ENCODE measurements at regions not wholly inside any gene's neighbourhood (a gene's known extent, or its start where the extent isn't known, plus 50 kb on each side); places are given as distances from the start of the nearest gene placed in this dataset.
"Not testable (repeated sequence)": the region's sequence is repeated elsewhere in the genome, so short reads cannot be mapped to it uniquely, and the experiment has no call there.

GRCh38 chr9:30937106-30937505 lies 1447.3 kb upstream of the ACO1 start:
- Histone ChIP-seq H3K4me3 (no peak overlapping the region), H3K36me3 (replicated peaks) (no peaks in the 10 kb centered on the region), H3K4me1 (no peaks in the 10 kb centered on the region), H3K9me3 (no peaks in the 10 kb centered on the region), H3K27me3 (ENCODE audit: low read depth) (no peaks in the 10 kb centered on the region)
- in situ Hi-C loops (cut with MboI; ENCODE audit: low sequenced_read_pairs), result no loop called here
- no peak for DNase-seq (ENCODE audit: low spot score in 2 of 2)

DNA sequence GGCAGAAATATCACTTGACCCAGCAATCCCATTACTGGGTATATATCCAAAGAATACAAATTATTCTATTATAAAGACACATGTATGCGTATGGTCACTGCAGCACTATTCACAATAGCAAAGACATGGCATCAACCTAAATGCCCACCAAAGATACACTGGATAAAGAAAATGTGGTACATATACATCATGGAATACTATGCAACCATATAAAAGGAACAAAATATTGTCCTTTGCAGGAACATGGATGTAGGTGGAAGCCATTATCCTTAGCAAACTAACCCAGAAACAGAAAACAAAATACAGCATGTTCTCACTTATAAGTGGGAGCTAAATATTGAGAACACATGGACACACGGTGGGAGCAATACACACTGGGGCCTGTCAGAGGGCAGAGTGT lies 1441.6 kb upstream of the ACO1 start:
- DNase-seq (ENCODE audit: low spot score in 2 of 2); H3K9me3 ChIP-seq; H3K4me3 ChIP-seq; in situ Hi-C loops (cut with MboI; ENCODE audit: low sequenced_read_pairs); H3K36me3 ChIP-seq (replicated peaks); H3K27me3 ChIP-seq (ENCODE audit: low read depth); H3K4me1 ChIP-seq: not testable (repeated sequence)

- DNase-seq (ENCODE audit: low spot score in 2 of 2), result no peak
- no peaks in the 10 kb centered on the region for H3K4me1 ChIP-seq
These were observed 1440.8 kb upstream of the ACO1 start for GRCh38 chr9:30943446-30944224.

GRCh38 chr9:30944225-30944569 lies 1440.2 kb upstream of the ACO1 start:
- in situ Hi-C loops (cut with MboI; ENCODE audit: low sequenced_read_pairs), result no loop called here
- Histone ChIP-seq H3K4me1 (no peaks in the 10 kb centered on the region), H3K9me3 (no peaks in the 10 kb centered on the region; the same call in 1 of the 2 replicates), H3K27me3 (ENCODE audit: low read depth) (no peaks in the 10 kb centered on the region), H3K4me3 (no peak overlapping the region), H3K36me3 (replicated peaks) (no peaks in the 10 kb centered on the region)
- DNase-seq (ENCODE audit: low spot score in 2 of 2), result no peak

More at GRCh38 chr9:30943446-30944224, 1440.8 kb upstream of the ACO1 start:
- Histone ChIP-seq H3K9me3 (no peaks in the 10 kb centered on the region; the same call in 1 of the 2 replicates), H3K27me3 (ENCODE audit: low read depth) (no peaks in the 10 kb centered on the region), H3K4me3 (no peak overlapping the region), H3K36me3 (replicated peaks) (no peaks in the 10 kb centered on the region)
- in situ Hi-C loops (cut with MboI; ENCODE audit: low sequenced_read_pairs), result no loop called here

DNA sequence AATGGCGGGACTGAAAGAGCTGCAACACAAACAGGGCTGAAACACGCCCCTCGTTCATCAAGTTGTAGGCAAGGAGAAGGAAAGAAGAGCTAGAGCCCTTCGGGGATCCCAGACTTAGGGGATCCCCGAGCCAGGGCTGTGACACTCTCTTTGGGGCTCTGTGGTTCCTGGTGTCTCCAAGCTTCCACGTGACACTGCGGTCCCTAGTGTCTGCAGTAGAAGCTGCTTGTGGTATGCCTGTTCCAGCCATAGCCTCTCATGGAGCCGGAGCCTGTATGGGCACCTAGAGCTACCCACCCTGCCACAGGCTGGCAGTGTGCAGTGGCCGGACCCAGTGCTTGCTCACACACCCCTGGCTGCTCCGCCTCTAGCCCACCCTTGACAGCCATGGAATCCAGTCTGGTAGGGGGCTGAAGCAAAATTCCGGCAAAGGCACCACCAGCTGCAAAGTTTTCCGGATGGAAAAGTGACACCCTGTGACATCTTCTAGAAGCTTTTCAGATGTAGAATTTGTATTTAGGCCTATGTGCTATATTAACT lies 1439.6 kb upstream of the ACO1 start:
- H3K27me3 ChIP-seq (ENCODE audit: low read depth), result no peaks in the 10 kb centered on the region
- no peaks in the 10 kb centered on the region for H3K36me3 ChIP-seq (replicated peaks)
- H3K4me3 ChIP-seq, result no peak overlapping the region
- no peaks in the 10 kb centered on the region; the same call in 1 of the 2 replicates for H3K9me3 ChIP-seq
- in situ Hi-C loops (cut with MboI; ENCODE audit: low sequenced_read_pairs), result no loop called here
- no peak for DNase-seq (ENCODE audit: low spot score in 2 of 2)
- no peaks in the 10 kb centered on the region for H3K4me1 ChIP-seq

- Histone ChIP-seq H3K4me3 (no peak overlapping the region), H3K9me3 (no peaks in the 10 kb centered on the region), H3K27me3 (ENCODE audit: low read depth) (no peaks in the 10 kb centered on the region), H3K36me3 (replicated peaks) (no peaks in the 10 kb centered on the region), H3K4me1 (no peaks in the 10 kb centered on the region)
- DNase-seq (ENCODE audit: low spot score in 2 of 2), result no peak
- in situ Hi-C loops (cut with MboI; ENCODE audit: low sequenced_read_pairs), result no loop called here
These were observed 1420.1 kb upstream of the ACO1 start for GRCh38 chr9:30964332-30964731.

GRCh38 chr9:30967476-30967875 lies 1417.0 kb upstream of the ACO1 start:
- DNase-seq (ENCODE audit: low spot score in 2 of 2), result peak in 1 of 2 experiments; percentile 22
- Histone ChIP-seq H3K4me3 (no peak overlapping the region), H3K27me3 (ENCODE audit: low read depth) (no peaks in the 10 kb centered on the region), H3K36me3 (replicated peaks) (no peaks in the 10 kb centered on the region), H3K4me1 (no peaks in the 10 kb centered on the region), H3K9me3 (no peaks in the 10 kb centered on the region)
- in situ Hi-C loops (cut with MboI; ENCODE audit: low sequenced_read_pairs), result no loop called here

- no peak overlapping the region for H3K4me3 ChIP-seq
- H3K4me1 ChIP-seq, result no peaks in the 10 kb centered on the region
- H3K36me3 ChIP-seq (replicated peaks), result no peaks in the 10 kb centered on the region
- DNase-seq (ENCODE audit: low spot score in 2 of 2), result no peak
- H3K9me3 ChIP-seq, result no peaks in the 10 kb centered on the region
- H3K27me3 ChIP-seq (ENCODE audit: low read depth), result no peaks in the 10 kb centered on the region
- in situ Hi-C loops (cut with MboI; ENCODE audit: low sequenced_read_pairs), result no loop called here
These were observed 1414.3 kb upstream of the ACO1 start for GRCh38 chr9:30970186-30970585.

DNA sequence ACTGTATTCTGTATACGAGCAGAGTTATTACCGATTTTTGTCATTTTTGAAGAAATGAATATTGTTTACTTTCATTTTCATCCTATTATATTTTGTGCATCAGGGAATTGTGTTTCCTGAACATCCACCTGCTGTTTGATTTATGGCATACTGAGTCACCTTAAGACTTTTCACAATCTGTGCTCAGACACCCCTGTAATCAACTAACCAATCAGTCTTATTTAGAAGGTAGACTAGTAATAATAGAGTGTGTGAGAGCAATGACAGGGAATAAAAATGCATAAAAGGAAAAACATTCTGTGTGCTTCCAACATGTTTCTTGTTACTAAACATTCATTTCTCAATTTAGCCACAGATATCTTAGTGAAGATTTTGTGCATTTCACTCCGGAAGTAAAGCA lies 1413.6 kb upstream of the ACO1 start:
- H3K9me3 ChIP-seq, result no peaks in the 10 kb centered on the region
- in situ Hi-C loops (cut with MboI; ENCODE audit: low sequenced_read_pairs), result no loop called here
- no peak for DNase-seq (ENCODE audit: low spot score in 2 of 2)
- no peak overlapping the region for H3K4me3 ChIP-seq
- H3K27me3 ChIP-seq (ENCODE audit: low read depth), result no peaks in the 10 kb centered on the region
- no peaks in the 10 kb centered on the region for H3K4me1 ChIP-seq
- no peaks in the 10 kb centered on the region for H3K36me3 ChIP-seq (replicated peaks)

GRCh38 chr9:30972654-30973053 lies 1411.8 kb upstream of the ACO1 start:
- H3K27me3 ChIP-seq (ENCODE audit: low read depth), result no peaks in the 10 kb centered on the region
- no peaks in the 10 kb centered on the region for H3K36me3 ChIP-seq (replicated peaks)
- no peak for DNase-seq (ENCODE audit: low spot score in 2 of 2)
- H3K4me3 ChIP-seq, result no peak overlapping the region
- in situ Hi-C loops (cut with MboI; ENCODE audit: low sequenced_read_pairs), result no loop called here
- peaks cover 7% of the 10 kb centered on the region for H3K4me1 ChIP-seq
- H3K9me3 ChIP-seq, result no peaks in the 10 kb centered on the region

- Histone ChIP-seq H3K27me3 (ENCODE audit: low read depth) (no peaks in the 10 kb centered on the region), H3K36me3 (replicated peaks) (no peaks in the 10 kb centered on the region), H3K4me3 (no peak overlapping the region), H3K9me3 (no peaks in the 10 kb centered on the region), H3K4me1 (peaks cover 14% of the 10 kb centered on the region)
- in situ Hi-C loops (cut with MboI; ENCODE audit: low sequenced_read_pairs), result loop anchor here (25.0 kb wide), 1 partner anchor 109 kb away; no protein-coding TSS in a partner anchor
- DNase-seq (ENCODE audit: low spot score in 2 of 2), result peak; percentile 80 to 87
These were observed 1406.5 kb upstream of the ACO1 start for GRCh38 chr9:30977965-30978364.

DNA sequence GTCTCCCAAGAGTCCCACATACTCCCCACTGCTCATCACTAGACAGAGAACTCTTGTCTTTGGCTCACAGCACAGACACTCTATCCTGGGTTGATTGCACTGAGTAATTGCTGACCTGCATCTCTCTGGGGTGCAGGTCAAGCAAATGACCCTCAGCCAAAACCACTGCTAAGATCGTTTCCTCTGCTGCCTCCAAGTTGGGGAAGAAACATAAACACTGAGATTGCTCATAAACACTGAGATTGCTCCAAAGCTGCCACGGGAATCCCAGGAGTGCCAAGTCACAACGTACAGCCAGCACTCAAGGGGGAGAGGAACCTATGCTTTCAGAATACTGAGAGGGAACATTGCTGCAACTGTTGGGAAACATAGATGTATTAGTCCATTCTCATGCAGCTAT lies 1402.1 kb upstream of the ACO1 start:
- no peaks in the 10 kb centered on the region for H3K27me3 ChIP-seq (ENCODE audit: low read depth)
- H3K4me3 ChIP-seq, result no peak overlapping the region
- in situ Hi-C loops (cut with MboI; ENCODE audit: low sequenced_read_pairs), result loop anchor here (25.0 kb wide), 1 partner anchor 105 kb away; no protein-coding TSS in a partner anchor
- DNase-seq (ENCODE audit: low spot score in 2 of 2), result no peak
- H3K9me3 ChIP-seq, result peaks cover 6% of the 10 kb centered on the region; the same call in 1 of the 2 replicates
- peaks cover 11% of the 10 kb centered on the region for H3K4me1 ChIP-seq
- no peaks in the 10 kb centered on the region for H3K36me3 ChIP-seq (replicated peaks)

DNA sequence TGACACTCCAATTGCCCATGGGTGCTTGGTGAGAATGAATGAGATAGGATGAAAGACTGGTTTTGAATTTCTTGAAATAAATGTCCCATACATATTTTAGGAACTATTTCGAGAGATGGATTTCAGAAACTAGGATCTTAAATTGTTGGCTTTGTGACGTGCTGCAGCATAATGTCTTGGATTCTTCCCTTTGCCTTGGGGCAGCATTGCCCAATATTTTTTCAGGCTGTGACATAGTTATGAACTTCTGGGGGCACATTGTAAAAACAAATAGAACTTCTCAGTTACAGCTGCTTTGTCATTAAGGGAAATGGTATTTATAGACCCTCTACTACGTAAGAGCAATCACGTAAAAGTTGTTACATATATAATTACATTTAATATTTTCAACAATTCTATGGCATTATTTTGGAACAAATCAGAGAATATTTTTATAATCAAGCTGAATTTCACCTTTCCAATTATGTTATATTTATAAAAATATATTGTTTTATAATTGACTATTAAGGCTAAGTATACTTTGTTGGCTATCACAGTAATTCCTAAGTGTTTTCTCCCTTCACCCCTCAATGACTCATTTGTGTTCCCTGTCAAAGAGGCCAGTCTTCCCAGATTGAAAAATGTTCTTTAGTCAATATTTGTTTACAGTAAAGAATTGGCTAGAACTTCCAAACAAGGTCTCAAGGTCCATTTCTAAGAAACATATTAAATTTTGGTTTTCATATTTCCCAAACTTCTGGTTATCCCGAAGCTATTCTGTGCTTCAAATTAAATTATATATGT lies 1388.3 kb upstream of the ACO1 start:
- H3K36me3 ChIP-seq (replicated peaks), result no peaks in the 10 kb centered on the region
- H3K27me3 ChIP-seq (ENCODE audit: low read depth), result no peaks in the 10 kb centered on the region
- in situ Hi-C loops (cut with MboI; ENCODE audit: low sequenced_read_pairs), result loop anchor here (25.0 kb wide), 1 partner anchor 91 kb away; no protein-coding TSS in a partner anchor
- no peaks in the 10 kb centered on the region; the same call in 1 of the 2 replicates for H3K9me3 ChIP-seq
- DNase-seq (ENCODE audit: low spot score in 2 of 2), result no peak
- H3K4me3 ChIP-seq, result no peak overlapping the region
- H3K4me1 ChIP-seq, result no peaks in the 10 kb centered on the region

- Histone ChIP-seq H3K27me3 (ENCODE audit: low read depth) (no peaks in the 10 kb centered on the region), H3K4me1 (no peaks in the 10 kb centered on the region), H3K36me3 (replicated peaks) (no peaks in the 10 kb centered on the region), H3K4me3 (no peak overlapping the region), H3K9me3 (no peaks in the 10 kb centered on the region; the same call in 1 of the 2 replicates)
- in situ Hi-C loops (cut with MboI; ENCODE audit: low sequenced_read_pairs), result loop anchor here (25.0 kb wide), 1 partner anchor 91 kb away; no protein-coding TSS in a partner anchor
- DNase-seq (ENCODE audit: low spot score in 2 of 2), result no peak
These were observed 1387.7 kb upstream of the ACO1 start for GRCh38 chr9:30996761-30997160.

All from HAP-1 (cell line).